Activated CD4-positive, alpha-beta memory T cell treated with anti-CD3 and anti-CD28 coated beads, Interleukin-2, amount 10 ng/mL, durations not matched to agents 7 days and 5 days (primary cell): ENCODE measurements at regions not wholly inside any gene's neighbourhood (a gene's known extent, or its start where the extent isn't known, plus 50 kb on each side); places are given as distances from the start of the nearest gene placed in this dataset.

Source experiments
- CTCF ChIA-PET: fragments of 350-600 bp; sonication (Branson Sonifier 250); formaldehyde crosslinking; loops from one replicate; lab custom pipeline; 2021; ENCODE audit warnings: antibody characterized with exemption, inconsistent platforms; lab: Charles Lee
- POLR2A ChIA-PET: fragments of 350-600 bp; sonication (Branson Sonifier 250); formaldehyde crosslinking; loops from one replicate; lab custom pipeline; 2021; ENCODE audit warnings: antibody characterized with exemption; lab: Charles Lee
- DNase-seq: peaks from one replicate; pipeline ENCODE4 v3.0.0-alpha.2; 2020
- H3K27ac Mint-ChIP-seq: one replicate; pipeline ENCODE4 v1.8.0; 2021; ENCODE audit warnings: mild to moderate bottlenecking, mixed read lengths
- H3K27me3 Mint-ChIP-seq: one replicate; pipeline ENCODE4 v1.8.0; 2021; ENCODE audit warnings: mixed read lengths
- H3K36me3 Mint-ChIP-seq: one replicate; pipeline ENCODE4 v1.8.0; 2021; ENCODE audit warnings: low read depth, mixed read lengths
- H3K4me1 Mint-ChIP-seq: one replicate; pipeline ENCODE4 v1.8.0; 2021; ENCODE audit warnings: mixed read lengths
- H3K4me3 Mint-ChIP-seq: one replicate; pipeline ENCODE4 v1.8.0; 2021; ENCODE audit warnings: mild to moderate bottlenecking, mixed read lengths
- H3K9me3 Mint-ChIP-seq: one replicate; pipeline ENCODE4 v1.8.0; 2021; ENCODE audit warnings: mixed read lengths

- ChIA-PET POLR2A (no interaction called here), CTCF (no interaction called here)
- no peak overlapping the region for H3K27ac Mint-ChIP-seq
- peaks cover under 1% of the 10 kb centered on the region for H3K27me3 Mint-ChIP-seq
- DNase-seq: no peak
- no peaks in the 10 kb centered on the region for H3K4me1 Mint-ChIP-seq
- H3K4me3 Mint-ChIP-seq: no peak overlapping the region
- no peaks in the 10 kb centered on the region for H3K36me3 Mint-ChIP-seq
- no peaks in the 10 kb centered on the region for H3K9me3 Mint-ChIP-seq
Measured at GRCh38 chr15:93527374-93528050, 438.5 kb upstream of the RGMA start.

- Mint-ChIP-seq H3K4me3 (no peak overlapping the region), H3K9me3 (no peaks in the 10 kb centered on the region), H3K27me3 (peaks cover 7% of the 10 kb centered on the region), H3K36me3 (no peaks in the 10 kb centered on the region), H3K27ac (no peak overlapping the region), H3K4me1 (no peaks in the 10 kb centered on the region)
- DNase-seq: no peak
- ChIA-PET POLR2A (no interaction called here), CTCF (no interaction called here)
Measured at GRCh38 chr15:93524432-93524831, 435.4 kb upstream of the RGMA start.

GRCh38 chr15:93523481-93523880, 434.5 kb upstream of the RGMA start:
- CTCF ChIA-PET: no interaction called here
- Mint-ChIP-seq H3K36me3 (no peaks in the 10 kb centered on the region), H3K27me3 (peaks cover 7% of the 10 kb centered on the region), H3K9me3 (no peaks in the 10 kb centered on the region), H3K27ac (no peak overlapping the region), H3K4me1 (no peaks in the 10 kb centered on the region), H3K4me3 (no peak overlapping the region)
- DNase-seq: no peak
- POLR2A ChIA-PET: no interaction called here

GRCh38 chr15:93520206-93520605, 431.2 kb upstream of the RGMA start:
- POLR2A ChIA-PET: no interaction called here
- CTCF ChIA-PET: no interaction called here
- no peaks in the 10 kb centered on the region for H3K4me1 Mint-ChIP-seq
- H3K4me3 Mint-ChIP-seq: no peak overlapping the region
- H3K9me3 Mint-ChIP-seq: no peaks in the 10 kb centered on the region
- no peaks in the 10 kb centered on the region for H3K36me3 Mint-ChIP-seq
- peaks cover 13% of the 10 kb centered on the region for H3K27me3 Mint-ChIP-seq
- DNase-seq: no peak
- no peak overlapping the region for H3K27ac Mint-ChIP-seq

- H3K27ac Mint-ChIP-seq: no peak overlapping the region
- no peaks in the 10 kb centered on the region for H3K9me3 Mint-ChIP-seq
- ChIA-PET CTCF (no interaction called here), POLR2A (no interaction called here)
- DNase-seq: no peak
- H3K27me3 Mint-ChIP-seq: peaks cover 13% of the 10 kb centered on the region
- no peak overlapping the region for H3K4me3 Mint-ChIP-seq
- H3K36me3 Mint-ChIP-seq: no peaks in the 10 kb centered on the region
- H3K4me1 Mint-ChIP-seq: no peaks in the 10 kb centered on the region
Measured at GRCh38 chr15:93519599-93519998, 430.6 kb upstream of the RGMA start.

- POLR2A ChIA-PET: no interaction called here
- CTCF ChIA-PET: no interaction called here
- DNase-seq: no peak
- Mint-ChIP-seq H3K36me3 (no peaks in the 10 kb centered on the region), H3K4me3 (no peak overlapping the region), H3K27me3 (peaks cover 13% of the 10 kb centered on the region), H3K27ac (no peak overlapping the region), H3K4me1 (no peaks in the 10 kb centered on the region), H3K9me3 (no peaks in the 10 kb centered on the region)
Measured at GRCh38 chr15:93517176-93517575, 428.2 kb upstream of the RGMA start.

GRCh38 chr15:93515256-93516051, 426.4 kb upstream of the RGMA start:
- Mint-ChIP-seq H3K27ac (no peak overlapping the region), H3K36me3 (no peaks in the 10 kb centered on the region), H3K4me1 (no peaks in the 10 kb centered on the region), H3K4me3 (no peak overlapping the region), H3K9me3 (no peaks in the 10 kb centered on the region), H3K27me3 (peaks cover 12% of the 10 kb centered on the region)
- CTCF ChIA-PET: no interaction called here
- POLR2A ChIA-PET: no interaction called here
- DNase-seq: no peak

GRCh38 chr15:93506646-93507045, 417.6 kb upstream of the RGMA start:
- no peaks in the 10 kb centered on the region for H3K36me3 Mint-ChIP-seq
- no peaks in the 10 kb centered on the region for H3K27me3 Mint-ChIP-seq
- no peak overlapping the region for H3K4me3 Mint-ChIP-seq
- no peak for DNase-seq
- POLR2A ChIA-PET: no interaction called here
- no peaks in the 10 kb centered on the region for H3K4me1 Mint-ChIP-seq
- H3K9me3 Mint-ChIP-seq: no peaks in the 10 kb centered on the region
- no peak overlapping the region for H3K27ac Mint-ChIP-seq
- CTCF ChIA-PET: no interaction called here

GRCh38 chr15:93505506-93505905, 416.5 kb upstream of the RGMA start:
- DNase-seq: no peak
- no peak overlapping the region for H3K4me3 Mint-ChIP-seq
- H3K9me3 Mint-ChIP-seq: no peaks in the 10 kb centered on the region
- no peaks in the 10 kb centered on the region for H3K4me1 Mint-ChIP-seq
- no peaks in the 10 kb centered on the region for H3K36me3 Mint-ChIP-seq
- H3K27ac Mint-ChIP-seq: no peak overlapping the region
- H3K27me3 Mint-ChIP-seq: no peaks in the 10 kb centered on the region
- POLR2A ChIA-PET: no interaction called here
- CTCF ChIA-PET: no interaction called here

- no peak overlapping the region for H3K27ac Mint-ChIP-seq
- CTCF ChIA-PET: no interaction called here
- POLR2A ChIA-PET: no interaction called here
- H3K36me3 Mint-ChIP-seq: no peaks in the 10 kb centered on the region
- no peaks in the 10 kb centered on the region for H3K9me3 Mint-ChIP-seq
- DNase-seq: no peak
- no peak overlapping the region for H3K4me3 Mint-ChIP-seq
- no peaks in the 10 kb centered on the region for H3K27me3 Mint-ChIP-seq
- no peaks in the 10 kb centered on the region for H3K4me1 Mint-ChIP-seq
Measured at GRCh38 chr15:93501946-93502345, 412.9 kb upstream of the RGMA start.

GRCh38 chr15:93500155-93500554, 411.1 kb upstream of the RGMA start:
- no peaks in the 10 kb centered on the region for H3K36me3 Mint-ChIP-seq
- H3K4me3 Mint-ChIP-seq: no peak overlapping the region
- POLR2A ChIA-PET: no interaction called here
- CTCF ChIA-PET: no interaction called here
- no peaks in the 10 kb centered on the region for H3K9me3 Mint-ChIP-seq
- no peak overlapping the region for H3K27ac Mint-ChIP-seq
- no peaks in the 10 kb centered on the region for H3K27me3 Mint-ChIP-seq
- DNase-seq: no peak
- H3K4me1 Mint-ChIP-seq: no peaks in the 10 kb centered on the region

GRCh38 chr15:93497291-93497690, 408.3 kb upstream of the RGMA start:
- no peak for DNase-seq
- H3K4me3 Mint-ChIP-seq: no peak overlapping the region
- no peaks in the 10 kb centered on the region for H3K4me1 Mint-ChIP-seq
- H3K27me3 Mint-ChIP-seq: no peaks in the 10 kb centered on the region
- H3K36me3 Mint-ChIP-seq: no peaks in the 10 kb centered on the region
- ChIA-PET CTCF (no interaction called here), POLR2A (no interaction called here)
- no peaks in the 10 kb centered on the region for H3K9me3 Mint-ChIP-seq
- no peak overlapping the region for H3K27ac Mint-ChIP-seq

- CTCF ChIA-PET: no interaction called here
- POLR2A ChIA-PET: no interaction called here
- no peaks in the 10 kb centered on the region for H3K36me3 Mint-ChIP-seq
- H3K27me3 Mint-ChIP-seq: no peaks in the 10 kb centered on the region
- H3K9me3 Mint-ChIP-seq: no peaks in the 10 kb centered on the region
- DNase-seq: no peak
- H3K4me1 Mint-ChIP-seq: no peaks in the 10 kb centered on the region
- no peak overlapping the region for H3K27ac Mint-ChIP-seq
- H3K4me3 Mint-ChIP-seq: no peak overlapping the region
Measured at GRCh38 chr15:93496888-93497287, 407.9 kb upstream of the RGMA start.
